ENCODE measurements at regions not wholly inside any gene's neighbourhood (a gene's known extent, or its start where the extent isn't known, plus 50 kb on each side); places are given as distances from the start of the nearest gene placed in this dataset.

GRCh38 chr10:63723320-63723719, 202.1 kb downstream of the REEP3 start:
- TF ChIP-seq CTCF (IDR thresholded peaks at IDR 0.05) (no peak), EZH2 (IDR thresholded peaks at IDR 0.05; ENCODE audit: borderline replicate concordance, insufficient read depth, low read depth, low read length, poor library complexity, severe bottlenecking) (no peak)

Data from B cell (primary cell).